Right atrium auricular region (tissue), 2 donors: ENCODE measurements at regions not wholly inside any gene's neighbourhood (a gene's known extent, or its start where the extent isn't known, plus 50 kb on each side); places are given as distances from the start of the nearest gene placed in this dataset.

Experiments
- DNase-seq: peaks from one replicate; pipeline ENCODE4 v3.0.0-alpha.2; 2019; ENCODE audit warnings: low spot score
- H3K27ac ChIP-seq, 2 donors: fragments of 200-600 bp; sonication (generic); 1 replicate in 1 of 2; 2 replicates in 1 of 2; pipeline ENCODE4 v1.5.1; 2016 to 2019
- H3K27me3 ChIP-seq, 2 donors: fragments of 200-600 bp; sonication (generic); one replicate each; pipeline versions ENCODE4 v1.5.1 to v1.6.0; 2017 to 2019
- H3K36me3 ChIP-seq: fragments of 200-600 bp; sonication (generic); one replicate; pipeline ENCODE4 v1.5.1; 2016
- H3K4me1 ChIP-seq, 2 donors: fragments of 200-600 bp; sonication (generic); one replicate each; pipeline versions ENCODE4 v1.5.1 to v1.6.0; 2017 to 2019
- H3K4me3 ChIP-seq, 2 donors: fragments of 200-600 bp; sonication (generic); 1 replicate in 1 of 2; 2 replicates in 1 of 2; pipeline ENCODE4 v1.5.1; 2017 to 2019; ENCODE audit warnings: mild to moderate bottlenecking in 1 of 2, moderate library complexity in 1 of 2
- H3K9me3 ChIP-seq, 2 donors: fragments of 200-600 bp; sonication (generic); one replicate each; pipeline ENCODE4 v1.5.1; 2019
- CTCF ChIP-seq, 2 donors: fragments of 200-600 bp; sonication (generic); IDR thresholded peaks; one replicate each; pipeline ENCODE4 v1.5.1; 2019; ENCODE audit warnings: antibody characterized with exemption in 2 of 2

GRCh38 chr4:142933207-142933606 is 87.1 kb upstream of the INPP4B start:
- H3K36me3 ChIP-seq, result no peaks in the 10 kb centered on the region
- H3K9me3 ChIP-seq, result no peaks in the 10 kb centered on the region
- no peak for TF ChIP-seq CTCF (IDR thresholded peaks at IDR 0.05)
- H3K4me1 ChIP-seq, result no peaks in the 10 kb centered on the region
- DNase-seq, result no peak
- H3K27ac ChIP-seq, result no peak overlapping the region
- no peaks in the 10 kb centered on the region for H3K27me3 ChIP-seq
- no peak overlapping the region for H3K4me3 ChIP-seq

- Histone ChIP-seq H3K27ac (no peak overlapping the region), H3K4me1 (no peaks in the 10 kb centered on the region), H3K9me3 (no peaks in the 10 kb centered on the region), H3K36me3 (no peaks in the 10 kb centered on the region), H3K4me3 (no peak overlapping the region), H3K27me3 (no peaks in the 10 kb centered on the region)
- TF ChIP-seq CTCF (IDR thresholded peaks at IDR 0.05), result no peak
- no peak for DNase-seq
Observed at GRCh38 chr4:142940425-142941330, 94.6 kb upstream of the INPP4B start.

GRCh38 chr4:142944565-142944964 is 98.5 kb upstream of the INPP4B start:
- Histone ChIP-seq H3K4me3 (no peak overlapping the region), H3K36me3 (no peaks in the 10 kb centered on the region), H3K27me3 (no peaks in the 10 kb centered on the region), H3K4me1 (no peaks in the 10 kb centered on the region), H3K9me3 (peaks cover 0 to 22% of the 10 kb centered on the region in 2 donors), H3K27ac (no peak overlapping the region)
- no peak for DNase-seq
- TF ChIP-seq CTCF (IDR thresholded peaks at IDR 0.05), result no peak

GRCh38 chr4:142952821-142953580 is 106.9 kb upstream of the INPP4B start:
- DNase-seq, result no peak
- H3K4me3 ChIP-seq, result no peak overlapping the region
- H3K4me1 ChIP-seq, result no peaks in the 10 kb centered on the region
- no peak overlapping the region for H3K27ac ChIP-seq
- no peaks in the 10 kb centered on the region for H3K27me3 ChIP-seq
- peaks cover 0 to 6% of the 10 kb centered on the region in 2 donors for H3K9me3 ChIP-seq
- no peak for TF ChIP-seq CTCF (IDR thresholded peaks at IDR 0.05)
- H3K36me3 ChIP-seq, result no peaks in the 10 kb centered on the region

GRCh38 chr4:142954415-142954814 is 108.3 kb upstream of the INPP4B start:
- H3K27ac ChIP-seq, result no peak overlapping the region
- H3K27me3 ChIP-seq, result no peaks in the 10 kb centered on the region
- DNase-seq, result no peak
- TF ChIP-seq CTCF (IDR thresholded peaks at IDR 0.05), result no peak
- H3K4me3 ChIP-seq, result no peak overlapping the region
- H3K9me3 ChIP-seq, result no peaks in the 10 kb centered on the region
- H3K36me3 ChIP-seq, result no peaks in the 10 kb centered on the region
- no peaks in the 10 kb centered on the region for H3K4me1 ChIP-seq
